Mucosa of gallbladder (tissue), 1 donor: ENCODE measurements at regions not wholly inside any gene's neighbourhood (a gene's known extent, or its start where the extent isn't known, plus 50 kb on each side); places are given as distances from the start of the nearest gene placed in this dataset.
"Not testable (repeated sequence)": the region's sequence is repeated elsewhere in the genome, so short reads cannot be mapped to it uniquely, and the experiment has no call there.

ENCODE experiments used
- DNase-seq: peaks from one replicate; pipeline ENCODE4 v3.0.0-alpha.2; 2020; ENCODE audit warnings: low spot score
- donor health status: DM: no; HTN: no; CAD: no.

GRCh38 chr12:85574291-85574690, 261.9 kb downstream of the RASSF9 start:
- no peak for DNase-seq

GRCh38 chr12:85575120-85576096, 260.8 kb downstream of the RASSF9 start:
- peak; percentile 44 for DNase-seq

- no peak for DNase-seq
Observed at GRCh38 chr12:85580562-85581168, 255.5 kb downstream of the RASSF9 start.

- no peak for DNase-seq
Observed at GRCh38 chr12:85587158-85587557, 249.1 kb downstream of the RASSF9 start.

GRCh38 chr12:85588221-85588620, 248.0 kb downstream of the RASSF9 start:
- DNase-seq: no peak

- no peak for DNase-seq
Observed at GRCh38 chr12:85600841-85601240, 235.4 kb downstream of the RASSF9 start.

- DNase-seq: no peak
Observed at GRCh38 chr12:85603556-85603955, 232.7 kb downstream of the RASSF9 start.

GRCh38 chr12:85606455-85606854, 229.8 kb downstream of the RASSF9 start:
- DNase-seq: no peak

GRCh38 chr12:85609778-85610177, 226.4 kb downstream of the RASSF9 start:
- no peak for DNase-seq

GRCh38 chr12:85610194-85610593, 226.0 kb downstream of the RASSF9 start:
- DNase-seq: no peak

GRCh38 chr12:85616201-85616600, 220.0 kb downstream of the RASSF9 start:
- no peak for DNase-seq

- DNase-seq: no peak
Observed at GRCh38 chr12:85617307-85618091, 218.7 kb downstream of the RASSF9 start.

- DNase-seq: no peak
Observed at GRCh38 chr12:85621041-85621440, 215.2 kb downstream of the RASSF9 start.

GRCh38 chr12:85623763-85624162, 212.4 kb downstream of the RASSF9 start:
- DNase-seq: no peak

- DNase-seq: no peak
Observed at GRCh38 chr12:85625467-85625866, 210.7 kb downstream of the RASSF9 start.

GRCh38 chr12:85626001-85626783, 210.0 kb downstream of the RASSF9 start:
- no peak for DNase-seq

GRCh38 chr12:85626784-85627171, 209.4 kb downstream of the RASSF9 start:
- no peak for DNase-seq

GRCh38 chr12:85627584-85627983, 208.6 kb downstream of the RASSF9 start:
- DNase-seq: no peak

- DNase-seq: not testable (repeated sequence)
Observed at GRCh38 chr12:85628562-85628961, 207.6 kb downstream of the RASSF9 start.

- no peak for DNase-seq
Observed at GRCh38 chr12:85630851-85631250, 205.4 kb downstream of the RASSF9 start.

GRCh38 chr12:85632390-85632789, 203.8 kb downstream of the RASSF9 start:
- no peak for DNase-seq

- DNase-seq: no peak
Observed at GRCh38 chr12:85633491-85633890, 202.7 kb downstream of the RASSF9 start.
